NCI-H2029 (cell line): ENCODE measurements at regions not wholly inside any gene's neighbourhood (a gene's known extent, or its start where the extent isn't known, plus 50 kb on each side); places are given as distances from the start of the nearest gene placed in this dataset.

ENCODE experiments used
- DNase-seq: peaks from one replicate; lab custom pipeline; 2025; lab: John Stamatoyannopoulos, UW

DNA sequence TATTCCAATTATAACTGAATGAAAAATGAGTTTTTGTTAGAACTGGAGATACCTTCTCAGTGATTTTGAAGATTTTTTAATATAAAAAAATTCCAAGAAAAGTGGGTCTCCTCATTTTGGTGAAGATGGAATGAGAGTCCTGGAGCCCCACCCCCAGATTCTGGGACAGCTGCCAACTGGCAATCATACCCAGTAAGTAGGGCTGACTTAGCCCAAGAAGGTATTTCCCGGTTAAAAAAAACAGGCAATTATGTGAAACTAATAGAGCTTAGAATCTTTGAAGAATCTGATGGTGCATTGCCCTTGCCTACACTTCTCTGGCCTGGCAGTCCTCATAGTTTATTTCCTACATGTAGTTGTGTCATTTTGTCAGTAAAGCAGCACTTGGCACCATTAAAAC lies 52.8 kb upstream of the VWDE start:
- DNase-seq, result no peak

DNA sequence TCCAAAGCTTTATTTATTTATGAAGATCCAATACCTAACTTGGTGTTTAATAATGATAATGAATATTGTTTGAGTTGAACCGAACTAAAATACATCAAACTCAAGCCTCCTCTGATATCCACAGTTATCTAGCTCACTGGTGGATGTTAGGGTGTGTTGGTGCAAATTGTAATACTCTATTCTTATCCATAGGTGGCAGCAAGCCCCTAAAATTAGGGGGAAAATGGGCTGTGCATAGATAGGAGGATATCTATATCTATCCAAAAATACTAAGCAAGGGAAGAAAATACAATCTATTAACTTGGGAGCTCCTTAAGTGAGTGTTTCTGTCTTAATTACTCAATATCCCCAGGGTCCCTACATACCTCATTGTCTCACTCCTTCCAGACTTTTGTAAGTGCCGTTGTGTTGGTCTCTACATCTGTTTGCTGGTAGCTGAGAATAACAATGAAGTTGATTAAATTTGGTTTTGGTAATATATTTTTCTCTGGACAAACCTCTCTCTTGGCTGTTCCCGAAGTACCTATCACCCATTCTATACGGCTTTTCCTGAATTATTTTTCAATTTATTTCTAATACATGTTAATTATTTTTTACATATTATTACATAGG lies 55.0 kb upstream of the VWDE start:
- peak; percentile 58 for DNase-seq

DNA sequence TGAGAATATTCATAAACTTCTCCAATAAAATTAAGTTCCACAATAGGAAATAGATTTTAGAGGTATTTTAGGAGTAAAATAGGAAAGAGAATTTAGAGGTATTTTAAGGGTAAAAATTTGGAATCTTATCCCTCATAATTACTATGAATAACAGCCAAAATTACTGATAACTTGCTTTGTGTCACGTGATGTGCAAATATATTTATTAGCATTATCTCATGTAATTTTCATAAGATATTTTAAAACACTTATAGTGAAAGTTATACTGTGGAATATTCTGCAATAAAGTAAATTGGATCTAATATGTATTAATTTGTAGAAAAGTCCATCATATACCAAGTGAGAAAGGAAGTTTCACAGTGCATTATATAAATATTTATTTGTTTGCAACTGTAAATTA lies 64.2 kb upstream of the VWDE start:
- no peak for DNase-seq

DNA sequence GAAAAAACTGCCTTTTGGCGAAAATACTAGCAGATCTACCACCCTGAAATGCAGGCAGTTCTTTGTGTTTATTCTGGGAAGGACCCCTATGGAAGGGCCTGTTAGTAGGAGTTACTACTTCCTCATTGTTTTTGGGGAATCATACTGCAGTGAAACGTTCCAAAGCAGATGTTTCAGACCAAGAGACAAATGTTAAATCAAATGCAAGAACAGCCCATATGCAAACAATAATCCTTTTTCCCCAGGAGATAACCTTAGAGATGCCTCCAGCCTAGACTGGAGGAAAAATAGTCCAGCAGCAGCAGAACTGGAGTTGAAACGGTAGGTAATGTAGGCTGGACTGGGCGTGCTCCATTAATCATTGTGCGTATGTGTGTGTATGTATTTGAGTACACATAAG lies 65.9 kb upstream of the VWDE start:
- no peak for DNase-seq

DNA sequence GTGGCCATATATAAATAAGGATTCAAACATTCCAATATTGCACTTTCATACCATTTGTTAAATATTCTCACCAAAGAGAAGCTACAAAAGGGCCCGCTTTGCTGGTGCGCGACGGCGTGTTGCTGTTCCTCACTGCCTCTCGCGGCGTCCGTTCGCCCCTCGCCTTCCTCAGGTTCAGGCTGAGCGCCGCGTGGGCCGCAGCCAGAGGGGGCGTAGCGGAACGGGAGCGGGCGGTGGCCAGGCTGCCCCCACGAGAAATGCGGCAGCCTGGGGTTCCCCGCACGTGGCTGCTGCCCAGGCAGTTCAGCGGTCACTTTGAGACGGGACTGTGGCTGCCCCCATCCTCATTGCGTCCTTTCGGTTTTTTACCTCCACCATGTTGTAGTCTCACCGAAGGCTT lies 67.3 kb upstream of the VWDE start:
- DNase-seq, result no peak

DNA sequence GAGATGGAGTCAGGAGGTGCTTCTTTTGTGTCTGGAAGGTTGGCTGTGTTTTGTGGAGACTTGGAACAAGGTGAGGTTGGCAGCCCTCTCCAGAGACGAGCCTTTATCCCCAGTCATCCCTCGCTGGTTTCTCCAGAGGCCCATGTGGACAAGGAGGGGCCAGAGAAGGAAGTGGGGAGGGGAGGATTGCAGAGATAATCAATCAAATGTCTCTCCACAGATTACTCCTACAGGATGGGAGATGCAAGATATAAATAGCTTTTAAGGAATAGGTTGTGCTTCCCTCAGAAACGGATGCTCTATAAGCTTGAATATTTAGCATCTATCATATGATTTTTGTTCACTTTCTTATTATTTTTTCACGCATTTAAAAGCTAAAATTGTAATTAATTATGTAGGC lies 70.4 kb upstream of the VWDE start:
- DNase-seq, result no peak

DNA sequence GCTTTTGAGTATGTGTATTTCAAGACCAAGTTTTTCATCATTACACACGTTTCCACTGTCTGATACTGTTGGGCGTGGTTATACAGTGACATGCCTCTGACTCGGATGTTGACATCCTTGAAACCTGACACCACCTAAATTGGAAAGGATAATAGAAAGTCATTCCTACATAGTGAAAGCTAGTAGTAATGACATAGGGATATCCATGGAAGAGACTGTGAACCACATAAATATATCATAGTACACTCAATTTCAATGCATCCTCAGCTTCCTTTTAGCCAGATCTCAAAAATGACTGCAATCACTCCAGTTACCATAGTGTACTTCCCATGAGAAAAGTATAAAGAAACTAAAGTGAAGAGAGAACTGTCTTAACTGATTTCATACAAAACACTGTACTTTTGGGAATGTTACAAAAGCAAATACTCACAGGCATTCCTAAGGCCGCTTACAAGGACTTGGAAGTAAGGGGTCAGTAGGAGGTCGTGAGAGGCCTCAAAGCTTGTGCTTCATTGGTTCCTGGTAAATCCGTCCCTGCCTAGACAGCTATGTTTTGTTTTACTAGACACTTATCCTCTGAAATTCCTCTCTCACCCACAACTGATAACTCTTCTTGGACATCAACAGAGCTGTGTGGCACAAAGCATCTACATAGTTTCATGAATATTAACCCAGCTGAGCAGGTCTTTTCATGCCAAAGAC lies 71.8 kb upstream of the VWDE start:
- no peak for DNase-seq

DNA sequence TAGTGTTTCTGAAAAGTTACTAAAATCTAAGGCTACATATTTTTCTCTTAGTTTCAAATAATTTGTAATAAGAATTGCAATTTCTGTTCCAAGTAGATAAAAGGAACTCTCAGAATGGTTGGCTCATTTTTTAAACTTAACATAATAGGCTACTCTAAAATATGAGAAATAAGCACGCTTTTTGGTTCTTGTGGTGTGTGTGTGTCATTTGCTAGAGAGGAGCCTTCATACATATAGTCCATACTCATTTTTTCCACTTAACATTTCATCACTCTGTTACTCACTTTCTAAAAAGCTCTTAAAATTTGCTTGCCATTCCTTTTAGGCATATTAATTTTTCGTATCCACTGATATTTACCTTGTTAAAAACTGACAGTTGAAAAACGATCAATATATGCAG lies 74.0 kb upstream of the VWDE start:
- DNase-seq, result no peak

DNA sequence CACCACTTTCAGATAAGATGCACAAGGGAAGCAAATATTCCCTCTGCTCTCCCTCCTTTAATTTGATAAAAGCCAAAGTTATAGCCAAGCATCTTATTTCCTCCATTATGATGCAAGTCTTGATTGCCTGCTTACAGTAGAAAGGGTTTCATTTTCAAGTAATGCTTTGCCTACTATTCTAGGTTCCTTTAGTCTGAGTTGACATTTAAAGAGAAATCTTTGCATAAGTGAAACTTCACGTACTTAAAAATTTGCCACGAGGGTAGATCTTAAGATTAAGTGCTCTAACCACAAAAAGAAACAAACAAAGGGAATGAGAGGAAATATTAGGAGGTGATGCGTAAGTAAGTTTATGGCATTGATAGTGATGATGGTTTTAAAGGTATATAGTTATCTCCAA lies 78.1 kb upstream of the VWDE start:
- DNase-seq, result no peak

DNA sequence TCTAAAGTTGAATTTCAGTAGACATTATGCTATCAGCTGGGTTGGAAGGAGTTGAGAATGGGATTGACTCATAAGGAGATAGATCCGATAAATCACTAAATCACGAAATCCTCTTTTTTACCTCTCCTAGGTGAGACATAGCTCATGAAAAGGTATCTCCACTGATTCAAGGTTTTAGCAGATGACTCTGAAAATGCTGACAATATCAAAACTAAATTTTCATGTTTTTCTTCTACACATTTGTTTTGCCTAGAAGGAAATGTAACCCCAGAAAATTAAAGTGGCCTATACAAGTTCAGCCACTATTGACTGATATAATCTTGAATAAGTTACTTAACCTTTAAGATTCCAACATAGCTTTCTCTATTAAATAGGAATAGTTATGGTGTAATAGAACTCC lies 82.2 kb upstream of the VWDE start:
- DNase-seq, result no peak

DNA sequence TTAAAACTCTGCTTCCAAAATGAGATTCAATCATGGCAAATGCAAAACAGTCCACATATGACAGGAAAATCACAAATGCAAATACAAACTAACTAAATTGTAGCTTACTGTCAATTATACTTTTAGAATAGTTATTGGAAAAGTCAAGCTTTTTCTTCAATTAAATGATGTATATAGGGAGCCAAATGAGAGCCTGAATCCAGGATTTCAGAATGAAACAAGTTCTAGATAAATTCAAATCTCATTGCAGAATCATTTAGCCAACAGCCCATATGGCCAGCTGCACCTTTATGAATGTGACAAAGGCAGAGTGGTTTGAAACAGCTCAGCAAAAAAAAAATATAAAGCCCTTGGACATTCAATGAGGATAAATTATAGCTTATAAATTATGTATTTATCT lies 82.2 kb upstream of the SCIN start:
- DNase-seq, result no peak

DNA sequence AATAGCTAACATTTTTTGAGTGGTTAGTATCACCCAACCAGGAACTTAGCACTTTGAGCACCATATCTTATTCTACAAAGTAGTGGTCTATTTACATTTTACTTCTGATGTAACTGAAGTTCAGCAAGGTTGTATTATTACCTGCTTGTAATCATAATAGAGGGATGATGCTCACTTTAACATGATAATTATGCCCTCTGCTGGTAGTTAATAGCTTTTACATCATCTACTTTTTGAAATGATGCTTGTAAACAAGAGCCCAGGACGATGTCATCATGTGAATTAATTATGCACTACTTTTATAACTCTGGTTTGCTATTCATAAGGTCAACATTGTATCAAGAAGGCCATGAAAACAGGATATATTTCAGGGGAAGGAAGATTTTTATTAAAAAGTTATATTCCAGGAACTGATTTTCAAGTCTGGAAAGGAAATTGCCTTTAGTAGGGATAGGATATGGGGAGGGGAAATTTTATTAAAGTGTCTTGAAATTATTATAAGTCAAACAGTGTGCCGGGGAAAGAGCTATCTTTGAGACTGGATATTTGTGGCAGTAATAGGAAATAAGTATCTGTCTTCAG lies 80.3 kb upstream of the SCIN start:
- peak; percentile 57 for DNase-seq

DNA sequence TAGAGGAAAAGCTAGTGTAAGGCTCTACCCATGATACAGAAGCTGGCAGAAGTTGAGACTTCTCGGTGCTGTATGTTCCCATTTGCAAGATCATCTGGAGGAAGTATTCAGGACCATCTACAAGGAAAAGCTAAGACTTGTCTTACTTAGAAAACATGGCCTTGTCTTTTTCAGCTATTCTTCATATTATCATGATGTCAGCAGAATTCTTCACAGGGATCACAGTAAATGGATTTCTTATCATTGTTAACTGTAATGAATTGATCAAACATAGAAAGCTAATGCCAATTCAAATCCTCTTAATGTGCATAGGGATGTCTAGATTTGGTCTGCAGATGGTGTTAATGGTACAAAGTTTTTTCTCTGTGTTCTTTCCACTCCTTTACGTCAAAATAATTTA lies 79.6 kb upstream of the SCIN start:
- DNase-seq, result no peak

DNA sequence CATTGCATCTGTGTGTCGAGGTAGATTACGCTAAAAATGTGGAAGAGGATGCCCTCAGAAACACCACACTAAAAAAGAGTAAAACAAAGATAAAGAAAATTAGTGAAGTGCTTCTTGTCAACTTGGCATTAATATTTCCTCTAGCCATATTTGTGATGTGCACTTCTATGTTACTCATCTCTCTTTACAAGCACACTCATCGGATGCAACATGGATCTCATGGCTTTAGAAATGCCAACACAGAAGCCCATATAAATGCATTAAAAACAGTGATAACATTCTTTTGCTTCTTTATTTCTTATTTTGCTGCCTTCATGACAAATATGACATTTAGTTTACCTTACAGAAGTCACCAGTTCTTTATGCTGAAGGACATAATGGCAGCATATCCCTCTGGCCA lies 79.0 kb upstream of the SCIN start:
- DNase-seq, result no peak

DNA sequence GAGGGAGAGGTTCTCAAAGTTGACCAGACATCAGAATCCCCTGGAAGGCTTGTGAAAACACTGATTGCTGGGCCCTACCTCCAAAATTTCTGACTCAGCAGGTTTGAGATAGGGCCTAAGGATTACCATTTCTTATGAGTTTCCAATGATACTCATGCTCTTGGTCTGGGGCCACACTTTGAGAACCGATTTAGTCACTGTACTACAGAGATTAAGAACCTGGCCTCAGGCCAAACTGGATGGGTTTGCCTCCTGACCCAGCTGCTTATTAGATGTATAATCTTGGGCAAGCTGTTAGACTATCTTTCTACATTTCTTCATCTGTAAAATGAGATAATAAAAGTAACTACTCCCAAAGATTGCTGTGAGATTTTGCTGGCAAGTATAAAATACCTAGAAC lies 77.1 kb upstream of the SCIN start:
- DNase-seq, result no peak

DNA sequence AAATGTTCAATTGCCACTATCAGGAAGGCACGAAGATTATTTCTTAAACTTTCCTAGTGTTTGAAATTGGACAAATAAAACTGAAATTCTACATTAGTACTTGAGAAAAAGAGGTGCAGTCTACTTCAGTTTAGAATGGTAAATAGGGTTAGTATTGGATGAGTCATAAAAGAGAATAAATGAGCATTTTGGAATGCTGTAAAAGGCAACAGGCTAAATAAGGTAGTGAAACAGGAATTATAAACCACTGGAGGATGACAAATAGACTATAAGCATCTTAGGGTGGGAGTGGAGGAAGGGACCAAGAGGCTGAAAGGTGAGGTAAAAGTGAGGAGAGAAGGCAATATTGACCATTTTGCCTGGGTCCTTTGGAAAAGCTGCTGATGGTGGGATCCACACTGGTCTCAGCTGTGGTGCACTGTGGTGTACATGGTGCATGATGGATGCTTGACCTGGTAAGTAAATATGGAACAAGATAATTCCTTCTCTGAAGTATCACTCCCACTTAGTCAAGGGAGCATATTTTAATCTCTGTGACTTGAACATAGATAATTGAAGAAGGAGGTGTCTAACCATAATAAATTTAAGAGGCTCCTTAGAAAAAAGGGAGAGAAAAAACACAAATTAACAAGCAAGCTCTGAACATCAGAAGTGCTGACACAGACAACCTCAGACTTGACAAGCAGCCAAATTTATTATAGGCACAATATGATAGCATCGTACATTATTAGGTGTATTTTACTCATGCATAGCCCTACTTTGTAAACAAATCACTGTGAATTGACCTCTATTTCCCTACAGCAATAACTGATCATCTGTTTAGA lies 76.4 kb upstream of the SCIN start:
- DNase-seq, result no peak

DNA sequence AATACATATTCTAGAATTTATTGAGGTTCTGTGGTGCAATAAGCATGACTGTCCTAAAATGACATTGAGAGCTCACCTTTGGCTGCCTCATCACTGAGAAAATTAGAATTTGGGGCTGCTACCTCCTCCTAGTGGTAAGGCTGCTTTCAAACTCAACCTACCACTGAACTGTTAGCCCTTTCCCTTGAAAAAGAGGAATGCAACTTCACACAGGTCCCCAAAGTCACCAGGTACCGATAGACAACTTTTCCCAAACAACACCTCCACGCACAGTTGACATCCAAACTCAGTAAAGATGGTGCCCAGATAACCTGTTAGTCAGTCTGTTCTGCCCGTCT lies 75.9 kb upstream of the SCIN start:
- DNase-seq, result no peak

DNA sequence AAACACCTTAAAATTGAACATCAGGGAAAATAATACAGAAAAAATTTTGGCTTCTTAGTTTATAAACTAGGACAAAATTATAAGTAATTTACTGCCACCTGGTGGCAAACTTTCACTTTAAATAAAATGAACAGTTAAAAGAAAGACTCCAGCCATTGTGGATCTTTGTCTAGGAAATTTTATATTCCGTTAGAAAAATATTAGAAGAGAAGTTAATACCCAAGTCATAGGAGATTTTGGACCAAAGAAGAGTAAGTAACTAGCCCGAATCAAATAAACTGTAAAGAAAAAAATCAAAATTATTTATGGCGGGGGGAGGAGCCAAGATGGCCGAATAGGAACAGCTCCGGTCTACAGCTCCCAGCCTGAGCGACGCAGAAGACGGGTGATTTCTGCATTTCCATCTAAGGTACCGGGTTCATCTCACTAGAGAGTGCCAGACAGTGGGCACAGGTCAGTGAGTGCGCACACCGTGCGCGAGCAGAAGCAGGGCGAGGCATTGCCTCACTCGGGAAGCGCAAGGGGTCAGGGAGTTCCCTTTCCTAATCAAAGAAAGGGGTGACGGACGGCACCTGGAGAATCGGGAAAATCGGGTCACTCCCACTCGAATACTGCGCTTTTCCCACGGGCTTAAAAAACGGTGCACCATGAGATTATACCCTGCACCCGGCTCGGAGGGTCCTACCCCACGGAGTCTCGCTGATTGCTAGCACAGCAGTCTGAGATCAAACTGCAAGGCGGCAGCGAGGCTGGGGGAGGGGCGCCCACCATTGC lies 73.4 kb upstream of the SCIN start:
- DNase-seq, result peak; percentile 60

DNA sequence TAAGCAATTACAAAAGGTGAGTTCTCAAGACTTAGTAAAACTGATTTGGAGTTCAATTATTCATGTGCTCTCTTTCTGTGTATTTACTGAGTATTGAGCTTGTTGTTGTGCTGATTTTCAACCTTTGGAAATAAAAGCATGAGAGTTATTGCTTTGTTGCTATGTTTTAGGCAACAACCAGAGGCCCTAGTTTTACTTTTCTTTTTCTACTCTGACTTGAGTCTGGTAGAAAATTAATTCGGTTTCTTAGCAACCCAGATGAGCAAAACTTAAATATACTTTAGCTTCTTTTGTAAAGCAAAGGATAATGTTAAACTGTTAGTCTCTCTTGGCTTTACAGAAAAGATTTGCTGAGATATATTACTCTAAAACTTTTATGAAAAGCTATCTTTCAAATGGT lies 66.4 kb upstream of the SCIN start:
- DNase-seq, result no peak

DNA sequence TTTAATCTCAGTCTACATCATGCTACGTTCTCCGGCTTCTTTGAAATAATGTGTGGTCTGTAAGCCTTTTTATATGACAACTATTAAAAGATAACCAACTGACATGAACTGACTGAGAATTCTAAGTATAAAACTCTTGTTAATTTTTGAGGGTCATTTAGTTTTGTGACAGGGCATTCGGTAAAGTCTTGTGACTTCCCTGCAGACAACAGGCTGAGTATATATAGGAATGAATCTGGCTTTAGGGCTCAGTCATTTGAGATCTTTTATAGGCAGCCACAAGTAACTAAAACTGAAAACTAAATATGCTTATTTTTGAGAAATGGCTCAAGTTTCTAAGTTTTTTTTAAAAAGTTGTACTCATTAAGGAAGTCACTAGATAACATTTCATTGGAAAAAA lies 62.5 kb upstream of the SCIN start:
- no peak for DNase-seq

DNA sequence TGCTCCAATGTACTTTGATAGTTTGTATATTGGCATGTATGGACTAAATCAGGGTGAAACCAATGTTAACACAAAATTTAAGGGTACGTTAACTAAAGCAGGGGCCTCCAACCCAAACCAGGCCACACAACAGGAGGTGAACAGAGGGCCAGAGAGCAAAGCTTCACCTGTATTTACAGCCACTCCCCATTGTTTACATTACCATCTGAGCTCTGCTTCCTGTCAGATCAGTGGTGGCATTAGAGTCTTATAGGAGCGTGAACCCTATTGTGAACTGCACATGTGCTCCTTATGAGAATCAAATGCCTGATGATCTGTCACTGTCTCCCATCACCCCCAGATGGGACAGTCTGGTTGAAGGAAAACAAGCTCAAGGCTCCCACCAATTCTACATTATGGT lies 62.0 kb upstream of the SCIN start:
- DNase-seq, result no peak

DNA sequence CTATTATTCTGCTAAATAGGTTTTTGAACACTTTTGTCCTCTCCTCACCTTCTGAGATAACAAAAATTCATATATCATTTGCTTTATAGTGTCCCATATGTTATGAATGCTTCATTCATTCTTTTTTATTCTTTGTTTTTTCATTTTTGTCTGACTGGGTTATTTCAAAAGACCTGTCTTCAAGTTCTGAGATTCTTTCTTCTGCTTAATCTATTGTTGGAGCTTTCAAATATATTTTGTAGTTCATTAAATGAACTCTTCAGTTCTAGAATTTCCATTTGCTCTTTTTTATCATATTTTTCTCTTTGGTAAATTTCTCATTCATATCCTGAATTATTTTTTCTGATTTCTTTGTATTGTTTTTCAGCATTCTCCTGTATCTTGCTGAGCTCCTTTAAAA lies 53.1 kb upstream of the SCIN start:
- DNase-seq, result no peak
